ENCODE measurements at regions not wholly inside any gene's neighbourhood (a gene's known extent, or its start where the extent isn't known, plus 50 kb on each side); places are given as distances from the start of the nearest gene placed in this dataset.

GRCh38 chr1:238248356-238248755 lies 357.6 kb upstream of the ZP4 start:
- DNase-seq = no peak

- DNase-seq = no peak
Observed at GRCh38 chr1:238242181-238242580, 351.5 kb upstream of the ZP4 start.

- no peak for DNase-seq
Observed at GRCh38 chr1:238241607-238242006, 350.9 kb upstream of the ZP4 start.

GRCh38 chr1:238239343-238239742 lies 348.6 kb upstream of the ZP4 start:
- DNase-seq = no peak

- DNase-seq = no peak
Observed at GRCh38 chr1:238233966-238234365, 343.2 kb upstream of the ZP4 start.

- no peak for DNase-seq
Observed at GRCh38 chr1:238232084-238232710, 341.5 kb upstream of the ZP4 start.

- no peak for DNase-seq
Observed at GRCh38 chr1:238226810-238227209, 336.1 kb upstream of the ZP4 start.

- no peak for DNase-seq
Observed at GRCh38 chr1:238223076-238223640, 332.4 kb upstream of the ZP4 start.

- no peak for DNase-seq
Observed at GRCh38 chr1:238221738-238222137, 331.0 kb upstream of the ZP4 start.

- DNase-seq = no peak
Observed at GRCh38 chr1:238214449-238214848, 323.7 kb upstream of the ZP4 start.

GRCh38 chr1:238205045-238205662 lies 314.4 kb upstream of the ZP4 start:
- no peak for DNase-seq

- no peak for DNase-seq
Observed at GRCh38 chr1:238201992-238202391, 311.3 kb upstream of the ZP4 start.

- DNase-seq = no peak
Observed at GRCh38 chr1:238199325-238199724, 308.6 kb upstream of the ZP4 start.

GRCh38 chr1:238196516-238196915 lies 305.8 kb upstream of the ZP4 start:
- DNase-seq = no peak

- DNase-seq = no peak
Observed at GRCh38 chr1:238191170-238191569, 300.4 kb upstream of the ZP4 start.

- no peak for DNase-seq
Observed at GRCh38 chr1:238187575-238187949, 296.8 kb upstream of the ZP4 start.

GRCh38 chr1:238186887-238187574 lies 296.3 kb upstream of the ZP4 start:
- DNase-seq = no peak

- DNase-seq = no peak
Observed at GRCh38 chr1:238177960-238178645, 287.4 kb upstream of the ZP4 start.

- no peak for DNase-seq
Observed at GRCh38 chr1:238177351-238177750, 286.6 kb upstream of the ZP4 start.

GRCh38 chr1:238176441-238176840 lies 285.7 kb upstream of the ZP4 start:
- no peak for DNase-seq

- DNase-seq = no peak
Observed at GRCh38 chr1:238171985-238172384, 281.3 kb upstream of the ZP4 start.

GRCh38 chr1:238161955-238162354 lies 271.2 kb upstream of the ZP4 start:
- no peak for DNase-seq

GRCh38 chr1:238153939-238154338 lies 263.2 kb upstream of the ZP4 start:
- no peak for DNase-seq

GRCh38 chr1:238153253-238153652 lies 262.5 kb upstream of the ZP4 start:
- DNase-seq = no peak
